NCI-H146 treated with DMSO at 0.1 percent for 48 hours (cell line): ENCODE measurements at regions not wholly inside any gene's neighbourhood (a gene's known extent, or its start where the extent isn't known, plus 50 kb on each side); places are given as distances from the start of the nearest gene placed in this dataset.

Source experiments
- DNase-seq: peaks from one replicate; lab custom pipeline; 2025; ENCODE audit not compliant: unreplicated experiment; lab: John Stamatoyannopoulos, UW

GRCh38 chr2:71816815-71817214, 330.8 kb downstream of the CYP26B1 start:
- no peak for DNase-seq

DNA sequence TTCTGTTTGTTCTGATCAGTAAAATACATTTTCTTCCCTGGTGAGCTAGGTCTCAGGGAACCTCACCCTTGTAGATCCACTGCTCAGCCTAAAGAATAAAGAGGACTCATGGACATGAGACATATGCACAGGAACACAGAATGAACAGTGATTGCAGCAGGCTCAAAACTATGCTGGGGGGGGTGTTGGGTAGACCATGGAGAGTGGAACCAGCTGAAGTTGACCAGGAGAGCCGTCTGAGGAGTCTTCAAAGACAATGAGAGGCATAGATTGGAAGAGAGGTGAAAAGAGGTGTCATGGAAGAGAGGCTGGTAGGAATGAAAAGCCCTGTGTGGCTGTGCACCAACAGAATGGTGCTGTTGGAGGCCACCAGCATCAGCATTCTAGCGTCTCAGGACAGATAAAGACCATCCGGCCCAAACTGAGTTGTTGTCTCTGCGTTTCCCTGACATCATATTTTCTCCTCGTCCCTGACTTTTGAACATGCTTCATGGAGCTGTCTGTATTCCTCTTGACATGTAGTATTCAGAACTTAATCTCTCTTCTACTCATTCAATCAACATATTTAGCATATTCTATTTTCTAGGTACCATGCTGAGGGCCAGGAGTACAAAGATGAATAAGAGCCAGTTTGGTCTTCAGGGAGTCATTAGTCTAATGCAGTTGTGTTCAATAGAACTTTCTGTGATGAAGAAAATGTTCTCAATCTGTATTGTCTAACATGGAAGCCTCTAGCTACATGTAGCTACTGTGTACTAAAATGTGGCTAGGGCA, 331.8 kb downstream of the CYP26B1 start:
- no peak for DNase-seq

DNA sequence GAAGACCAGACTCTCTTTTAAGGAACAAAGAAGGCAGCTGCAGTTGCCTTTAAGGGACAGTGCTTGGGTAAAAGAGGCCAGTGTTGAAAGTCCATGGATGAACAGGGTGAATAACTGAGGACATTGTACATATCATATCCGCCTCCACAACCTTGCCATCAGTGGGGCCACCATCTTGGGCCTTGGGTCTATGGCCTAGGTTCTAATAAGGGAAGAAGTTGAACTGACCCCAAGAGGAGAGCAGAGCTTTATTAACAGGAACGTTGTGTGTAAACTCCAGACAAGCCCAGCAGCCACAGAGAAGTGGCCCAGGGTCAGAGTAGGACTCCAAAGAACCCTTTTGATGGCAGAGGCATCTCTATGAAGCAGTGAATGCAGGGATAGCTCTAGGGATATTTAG, 332.8 kb downstream of the CYP26B1 start:
- DNase-seq: no peak

DNA sequence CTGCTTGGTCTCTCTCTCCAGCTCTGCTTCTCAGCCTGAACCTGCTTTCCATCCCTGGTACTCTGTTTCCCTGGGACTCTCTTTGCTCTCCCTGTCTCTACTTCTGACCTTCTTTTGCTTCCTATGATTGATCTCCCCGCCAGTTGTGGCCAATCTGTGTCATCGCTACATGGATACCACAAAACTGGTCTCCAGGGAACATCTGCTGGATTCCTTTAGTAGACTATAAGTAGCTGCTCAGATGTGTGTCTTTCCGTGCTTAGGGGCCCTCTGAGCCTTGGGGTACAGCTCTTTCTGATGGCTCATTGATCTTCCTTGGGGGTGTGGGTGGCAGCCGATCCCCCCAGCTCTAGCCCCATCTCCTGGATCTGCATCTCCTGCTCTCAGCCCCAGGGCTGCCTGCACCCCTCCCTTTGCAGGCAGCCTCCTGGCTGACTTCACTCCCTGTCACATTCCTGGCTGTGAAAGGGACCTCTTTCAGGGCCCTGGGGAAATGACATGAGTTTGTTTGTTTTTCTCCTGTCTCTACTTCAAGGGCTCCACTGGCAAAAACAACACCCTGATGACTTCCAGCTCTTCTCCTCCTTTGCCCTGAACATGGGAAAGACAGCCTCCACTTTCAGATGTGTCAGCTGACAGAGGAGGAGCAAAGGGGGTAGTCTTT, 333.7 kb downstream of the CYP26B1 start:
- no peak for DNase-seq

GRCh38 chr2:71813315-71813714, 334.3 kb downstream of the CYP26B1 start:
- no peak for DNase-seq

DNA sequence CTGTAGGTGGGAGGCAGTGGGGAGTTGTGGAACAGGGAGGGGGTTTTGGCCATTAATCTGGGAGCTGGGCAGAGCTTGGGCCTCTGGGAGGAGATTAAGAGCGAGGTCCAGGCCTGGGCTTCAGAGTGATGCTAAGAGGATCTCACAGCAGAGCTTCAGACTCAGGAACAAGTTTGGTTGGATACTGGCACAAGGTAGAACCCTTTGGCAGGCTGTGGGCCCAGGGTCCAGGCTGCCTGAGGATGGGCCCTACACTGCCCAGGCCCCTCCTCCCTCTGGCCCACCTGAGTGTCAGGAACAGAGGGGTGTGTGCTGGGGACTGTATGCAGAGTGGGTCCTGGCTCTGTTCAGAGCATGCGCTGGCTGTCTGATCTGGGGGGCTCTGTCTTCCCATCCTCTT, 334.9 kb downstream of the CYP26B1 start:
- no peak for DNase-seq

GRCh38 chr2:71811726-71812125, 335.9 kb downstream of the CYP26B1 start:
- DNase-seq: no peak

GRCh38 chr2:71811157-71811556, 336.5 kb downstream of the CYP26B1 start:
- no peak for DNase-seq

GRCh38 chr2:71807581-71808451, 339.8 kb downstream of the CYP26B1 start:
- DNase-seq: no peak

- no peak for DNase-seq
Observed at GRCh38 chr2:71806432-71806831, 341.2 kb downstream of the CYP26B1 start.

GRCh38 chr2:71804281-71804751, 343.3 kb downstream of the CYP26B1 start:
- DNase-seq: no peak

GRCh38 chr2:71803398-71803797, 344.3 kb downstream of the CYP26B1 start:
- DNase-seq: no peak

DNA sequence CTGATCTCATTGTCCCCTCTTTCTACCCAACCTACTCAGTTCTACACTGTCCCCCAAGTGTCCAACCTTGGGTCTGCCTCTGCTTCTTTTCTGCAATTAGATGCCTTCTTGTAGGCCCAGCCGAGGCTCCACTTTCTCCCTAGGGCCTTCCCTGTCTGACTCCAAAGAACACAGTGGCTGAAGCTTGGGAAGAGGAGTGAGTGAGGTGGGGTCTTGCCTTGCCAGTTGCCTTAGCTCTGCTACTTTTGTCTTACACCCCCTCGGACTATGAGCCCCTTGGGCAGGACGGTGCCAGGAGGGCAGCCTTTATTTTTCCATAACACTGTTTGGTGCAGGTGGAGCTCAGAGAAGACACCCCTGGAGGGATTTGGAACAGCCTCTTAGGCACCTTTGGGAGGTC, 345.1 kb downstream of the CYP26B1 start:
- DNase-seq: no peak

- peak; percentile 5 for DNase-seq
Observed at GRCh38 chr2:71801969-71802368, 345.7 kb downstream of the CYP26B1 start.

DNA sequence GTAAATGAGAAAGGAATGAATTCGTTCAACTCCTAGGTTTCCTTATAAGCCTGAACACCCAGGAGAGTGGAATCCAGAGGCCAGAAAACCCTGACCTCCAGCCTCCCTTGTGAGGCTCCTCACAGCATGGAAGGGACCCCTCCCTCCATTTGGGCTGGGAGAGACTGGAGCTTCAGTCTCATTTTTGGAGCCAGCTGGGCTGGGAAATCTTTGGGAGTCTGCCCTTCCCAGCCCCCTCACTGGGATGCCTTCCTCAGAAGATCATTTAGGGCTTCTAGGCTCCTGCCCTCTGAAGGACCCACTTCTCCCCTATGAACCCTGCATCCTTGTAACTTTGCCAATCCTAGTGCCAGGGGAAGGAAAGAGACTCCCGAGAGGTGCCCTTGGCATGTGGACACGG, 346.1 kb downstream of the CYP26B1 start:
- no peak for DNase-seq

DNA sequence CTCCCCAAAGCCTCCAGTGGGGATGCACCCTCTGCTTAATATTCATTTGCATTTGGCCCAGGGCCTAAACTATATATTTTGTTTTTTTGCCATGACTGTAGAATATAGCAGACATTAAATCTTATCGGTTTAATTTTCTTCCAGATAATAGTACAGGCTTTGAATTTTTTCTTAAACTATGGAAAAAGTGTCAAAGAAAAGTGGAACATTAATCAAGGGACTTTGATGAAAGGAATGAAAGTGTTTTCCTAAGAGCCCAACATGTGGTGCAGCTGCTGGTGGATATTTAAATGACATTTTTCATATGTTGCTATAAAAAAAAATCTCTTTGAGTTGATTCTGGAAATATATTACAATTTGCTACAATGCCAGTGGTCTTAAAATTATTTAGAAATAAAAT, 346.8 kb downstream of the CYP26B1 start:
- DNase-seq: no peak

- no peak for DNase-seq
Observed at GRCh38 chr2:71800106-71800809, 346.9 kb downstream of the DYSF start.

GRCh38 chr2:71799013-71799575, 345.7 kb downstream of the DYSF start:
- no peak for DNase-seq

GRCh38 chr2:71798266-71799012, 345.1 kb downstream of the DYSF start:
- peak; percentile 9 for DNase-seq
